ENCODE measurements at regions not wholly inside any gene's neighbourhood (a gene's known extent, or its start where the extent isn't known, plus 50 kb on each side); places are given as distances from the start of the nearest gene placed in this dataset.

GRCh38 chr12:114141921-114142564, 175.9 kb upstream of the RBM19 start:
- TF ChIP-seq CTCF (IDR thresholded peaks at IDR 0.05; ENCODE audit: poor library complexity) (no peak), EZH2 (IDR thresholded peaks at IDR 0.05; ENCODE audit: borderline replicate concordance) (no peak), EZH2phosphoT487 (IDR thresholded peaks at IDR 0.05; ENCODE audit: low read depth, severe bottlenecking, unreplicated experiment) (no peak)

Measured in hepatocyte (in vitro differentiated cells).